Right lobe of liver (tissue), 4 donors: ENCODE measurements at regions not wholly inside any gene's neighbourhood (a gene's known extent, or its start where the extent isn't known, plus 50 kb on each side); places are given as distances from the start of the nearest gene placed in this dataset.

Experiments
- POLR2A ChIP-seq: fragments of 450-650 bp; IDR thresholded peaks from one replicate; pipeline ENCODE4 v1.6.1; 2017; ENCODE audit warnings: antibody characterized with exemption, mild to moderate bottlenecking
- TF ChIP-seq, protein P1 (sequence below), 4 donors: fragments of 200-600 bp in 3 of 4; fragments of 450-650 bp in 1 of 4; IDR thresholded peaks; one replicate each; pipeline versions ENCODE4 v1.5.1 to v1.8.0; 2016 to 2022; ENCODE audit warnings: antibody characterized with exemption in 4 of 4, mild to moderate bottlenecking in 2 of 4
- donor health status: DM: no; HTN: no; CAD: no.
- donor health status: DM: no; HTN: no; CAD: no.
- donor health status: DM: no; HTN: yes; CAD: no.

DNA sequence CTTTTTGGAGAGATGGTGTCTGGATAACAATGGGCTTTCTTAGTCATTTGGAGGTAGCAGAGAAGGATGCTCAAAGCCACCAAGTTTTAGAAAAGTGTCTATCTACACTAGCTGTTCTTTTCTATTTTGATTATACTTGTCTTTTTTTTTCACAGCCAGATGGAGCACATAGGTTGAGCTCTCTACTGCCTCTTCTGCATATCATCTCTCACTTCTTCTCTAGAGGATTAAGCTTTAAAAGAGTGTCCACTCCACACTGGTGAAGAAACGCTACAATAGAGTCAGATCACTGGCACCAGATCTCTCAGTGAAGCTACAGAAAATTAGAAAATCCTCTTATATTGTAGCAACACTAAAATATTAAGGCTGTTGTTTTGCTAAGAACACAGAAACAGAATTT lies 145.3 kb upstream of the MBNL1 start:
- TF ChIP-seq, protein P1, sequence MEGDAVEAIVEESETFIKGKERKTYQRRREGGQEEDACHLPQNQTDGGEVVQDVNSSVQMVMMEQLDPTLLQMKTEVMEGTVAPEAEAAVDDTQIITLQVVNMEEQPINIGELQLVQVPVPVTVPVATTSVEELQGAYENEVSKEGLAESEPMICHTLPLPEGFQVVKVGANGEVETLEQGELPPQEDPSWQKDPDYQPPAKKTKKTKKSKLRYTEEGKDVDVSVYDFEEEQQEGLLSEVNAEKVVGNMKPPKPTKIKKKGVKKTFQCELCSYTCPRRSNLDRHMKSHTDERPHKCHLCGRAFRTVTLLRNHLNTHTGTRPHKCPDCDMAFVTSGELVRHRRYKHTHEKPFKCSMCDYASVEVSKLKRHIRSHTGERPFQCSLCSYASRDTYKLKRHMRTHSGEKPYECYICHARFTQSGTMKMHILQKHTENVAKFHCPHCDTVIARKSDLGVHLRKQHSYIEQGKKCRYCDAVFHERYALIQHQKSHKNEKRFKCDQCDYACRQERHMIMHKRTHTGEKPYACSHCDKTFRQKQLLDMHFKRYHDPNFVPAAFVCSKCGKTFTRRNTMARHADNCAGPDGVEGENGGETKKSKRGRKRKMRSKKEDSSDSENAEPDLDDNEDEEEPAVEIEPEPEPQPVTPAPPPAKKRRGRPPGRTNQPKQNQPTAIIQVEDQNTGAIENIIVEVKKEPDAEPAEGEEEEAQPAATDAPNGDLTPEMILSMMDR (IDR thresholded peaks at IDR 0.05): no peak
- no peak for TF ChIP-seq POLR2A
